ENCODE measurements at regions not wholly inside any gene's neighbourhood (a gene's known extent, or its start where the extent isn't known, plus 50 kb on each side); places are given as distances from the start of the nearest gene placed in this dataset.
"Not testable (repeated sequence)": the region's sequence is repeated elsewhere in the genome, so short reads cannot be mapped to it uniquely, and the experiment has no call there.

DNA sequence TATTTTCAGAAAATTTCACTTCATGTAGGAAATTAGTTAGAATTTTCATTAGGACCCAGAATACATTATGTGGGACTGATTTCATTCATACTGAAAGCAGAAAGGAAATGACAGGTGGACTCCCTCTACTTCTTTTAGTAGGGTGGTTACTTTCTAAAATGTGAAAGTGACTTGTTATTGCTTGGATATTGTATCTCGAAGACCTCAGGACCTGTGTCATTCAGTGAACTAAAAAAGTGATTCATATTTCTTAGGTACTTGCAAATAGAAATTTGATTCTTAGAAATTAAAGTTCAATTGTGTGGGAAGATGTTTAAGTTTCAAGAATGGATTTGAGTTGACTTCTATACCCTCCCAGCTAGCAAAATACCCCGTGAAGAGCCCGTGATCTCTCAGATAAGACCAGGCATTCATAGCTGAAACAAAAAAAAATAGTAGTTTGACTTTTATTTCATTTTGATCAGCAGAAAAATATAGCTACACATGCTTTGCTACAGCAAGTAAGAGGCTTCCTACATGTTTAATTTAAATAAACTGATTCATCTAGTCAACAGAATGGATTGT is 1037.1 kb downstream of the GATA3 start:
- peak overlapping the region; percentile 48 to 77 for H3K4me3 Mint-ChIP-seq
- H3K36me3 Mint-ChIP-seq (ENCODE audit: insufficient read depth in 2 of 2), result peaks cover 0 to 17% of the 10 kb centered on the region in 2 donors
- peak; percentile 94 to 95 for ATAC-seq (replicated peaks in 1 of 2)
- peak overlapping the region; percentile 81 for H3K27ac Mint-ChIP-seq
- no peaks in the 10 kb centered on the region for H3K9me3 Mint-ChIP-seq
- H3K27me3 Mint-ChIP-seq (ENCODE audit: low read depth), result no peaks in the 10 kb centered on the region
- peaks cover 41% of the 10 kb centered on the region for H3K4me1 Mint-ChIP-seq (ENCODE audit: low read depth)
- DNase-seq, result peak; percentile 32 to 62

DNA sequence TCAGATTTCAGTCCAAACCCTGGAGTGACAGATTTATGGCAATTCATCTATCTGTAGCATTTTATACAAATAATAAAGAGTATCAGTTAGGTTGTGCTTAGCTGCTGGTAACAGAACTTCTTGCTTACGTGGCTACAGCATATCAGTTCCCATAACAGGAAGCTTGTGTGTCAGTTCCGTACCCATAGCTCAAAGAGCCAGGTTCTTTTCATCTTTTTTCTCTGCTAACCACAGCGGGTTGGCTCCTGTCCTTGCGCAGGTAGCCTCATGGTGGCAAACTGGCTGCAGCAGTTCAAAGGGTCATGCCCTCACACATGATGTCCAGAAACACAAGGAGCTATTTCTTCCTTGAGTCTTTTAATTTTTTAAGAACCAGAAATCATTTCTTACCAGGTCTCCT is 1041.8 kb downstream of the GATA3 start:
- peak; percentile 20 to 50 for ATAC-seq (replicated peaks in 1 of 2)

DNA sequence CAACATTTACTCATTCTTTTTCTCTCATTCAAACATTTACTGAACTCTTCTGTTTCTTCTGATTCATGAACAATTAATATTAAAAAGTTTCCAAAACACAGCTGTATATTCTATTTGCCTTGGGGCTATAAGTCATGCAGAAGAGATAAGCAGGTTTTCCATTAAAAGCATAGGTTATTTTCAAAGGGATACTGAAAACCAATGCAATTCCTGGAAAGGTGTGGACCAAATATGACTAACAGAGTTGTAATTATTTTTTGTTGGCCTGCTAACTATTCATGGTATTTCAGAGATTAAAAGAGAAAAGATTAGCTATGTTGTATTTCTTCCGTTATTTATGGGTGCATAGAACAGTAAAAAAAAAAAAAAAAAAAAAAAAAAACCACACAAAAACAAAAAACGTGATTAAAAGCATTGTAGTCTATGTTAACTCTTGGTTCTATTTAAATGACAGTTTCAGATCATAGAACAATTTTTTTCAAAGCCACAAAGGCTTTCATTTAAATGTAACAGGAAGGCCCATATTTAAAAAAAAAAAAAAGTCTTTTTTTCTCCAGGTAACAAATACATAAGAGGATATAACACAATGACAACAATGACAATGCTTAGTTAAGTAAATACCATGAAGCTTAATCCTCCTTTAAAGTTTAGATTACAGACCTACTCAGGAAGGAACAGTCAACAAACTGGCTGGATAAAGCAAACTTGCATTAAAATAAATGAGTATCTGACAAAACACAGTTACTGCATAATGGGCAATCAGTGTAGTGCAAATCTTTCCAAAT is 1042.9 kb downstream of the GATA3 start:
- H3K9me3 Mint-ChIP-seq, result no peaks in the 10 kb centered on the region
- ATAC-seq (replicated peaks in 1 of 2) (no peak), DNase-seq (no peak)
- no peak overlapping the region for H3K4me3 Mint-ChIP-seq
- peaks cover 0 to 17% of the 10 kb centered on the region in 2 donors for H3K36me3 Mint-ChIP-seq (ENCODE audit: insufficient read depth in 2 of 2)
- H3K27ac Mint-ChIP-seq, result no peak overlapping the region
- H3K4me1 Mint-ChIP-seq (ENCODE audit: low read depth), result peaks cover 46% of the 10 kb centered on the region
- H3K27me3 Mint-ChIP-seq (ENCODE audit: low read depth), result no peaks in the 10 kb centered on the region

More for the DNA sequence above, 1041.8 kb downstream of the GATA3 start:
- Mint-ChIP-seq H3K27me3 (ENCODE audit: low read depth) (no peaks in the 10 kb centered on the region), H3K4me1 (ENCODE audit: low read depth) (peaks cover 55% of the 10 kb centered on the region), H3K36me3 (ENCODE audit: insufficient read depth in 2 of 2) (peaks cover 0 to 17% of the 10 kb centered on the region in 2 donors), H3K27ac (peak overlapping the region; percentile 96), H3K9me3 (no peaks in the 10 kb centered on the region), H3K4me3 (peak overlapping the region; percentile 50 to 78)
- DNase-seq, result peak; percentile 17 to 27

DNA sequence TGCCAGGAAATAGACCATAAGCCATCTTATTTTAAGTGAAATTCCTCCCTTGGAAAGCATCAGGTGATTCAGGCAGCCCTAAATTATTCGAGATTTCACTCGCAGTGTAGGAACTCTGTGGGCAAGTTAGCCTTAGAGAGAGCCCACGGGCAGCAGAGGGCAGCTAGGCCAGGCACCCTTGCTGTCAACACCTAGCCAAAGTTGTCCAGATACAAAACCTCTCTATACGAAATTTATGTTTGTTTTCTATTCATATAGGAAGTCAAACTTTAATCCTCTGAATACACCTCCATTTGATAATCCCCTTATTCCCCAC is 1043.5 kb downstream of the GATA3 start:
- Mint-ChIP-seq H3K9me3 (no peaks in the 10 kb centered on the region), H3K4me3 (no peak overlapping the region), H3K27ac (no peak overlapping the region), H3K4me1 (ENCODE audit: low read depth) (peaks cover 41% of the 10 kb centered on the region), H3K36me3 (ENCODE audit: insufficient read depth in 2 of 2) (peaks cover 0 to 14% of the 10 kb centered on the region in 2 donors), H3K27me3 (ENCODE audit: low read depth) (no peaks in the 10 kb centered on the region)
- no peak for ATAC-seq (replicated peaks in 1 of 2)
- DNase-seq, result no peak

GRCh38 chr10:9102026-9102425 is 1047.5 kb downstream of the GATA3 start:
- no peak overlapping the region for H3K4me3 Mint-ChIP-seq
- H3K4me1 Mint-ChIP-seq (ENCODE audit: low read depth), result peaks cover 11% of the 10 kb centered on the region
- ATAC-seq (replicated peaks in 1 of 2), result peak; percentile 45 to 61
- no peak overlapping the region for H3K27ac Mint-ChIP-seq
- no peaks in the 10 kb centered on the region for H3K36me3 Mint-ChIP-seq (ENCODE audit: insufficient read depth in 2 of 2)
- DNase-seq, result no peak
- no peaks in the 10 kb centered on the region for H3K27me3 Mint-ChIP-seq (ENCODE audit: low read depth)
- H3K9me3 Mint-ChIP-seq, result no peaks in the 10 kb centered on the region

- Mint-ChIP-seq H3K9me3 (no peaks in the 10 kb centered on the region), H3K27me3 (ENCODE audit: low read depth) (no peaks in the 10 kb centered on the region), H3K4me1 (ENCODE audit: low read depth) (no peaks in the 10 kb centered on the region), H3K4me3 (no peak overlapping the region), H3K27ac (no peak overlapping the region), H3K36me3 (ENCODE audit: insufficient read depth in 2 of 2) (no peaks in the 10 kb centered on the region)
- ATAC-seq (replicated peaks in 1 of 2), result no peak
- DNase-seq, result no peak
Observed at GRCh38 chr10:9103301-9103700, 1048.8 kb downstream of the GATA3 start.

GRCh38 chr10:9111976-9112375 is 1057.5 kb downstream of the GATA3 start:
- no peaks in the 10 kb centered on the region for H3K4me1 Mint-ChIP-seq (ENCODE audit: low read depth)
- ATAC-seq (replicated peaks in 1 of 2), result no peak
- H3K27me3 Mint-ChIP-seq (ENCODE audit: low read depth), result no peaks in the 10 kb centered on the region
- H3K27ac Mint-ChIP-seq, result no peak overlapping the region
- H3K36me3 Mint-ChIP-seq (ENCODE audit: insufficient read depth in 2 of 2), result no peaks in the 10 kb centered on the region
- H3K4me3 Mint-ChIP-seq, result no peak overlapping the region
- no peaks in the 10 kb centered on the region for H3K9me3 Mint-ChIP-seq
- no peak for DNase-seq

DNA sequence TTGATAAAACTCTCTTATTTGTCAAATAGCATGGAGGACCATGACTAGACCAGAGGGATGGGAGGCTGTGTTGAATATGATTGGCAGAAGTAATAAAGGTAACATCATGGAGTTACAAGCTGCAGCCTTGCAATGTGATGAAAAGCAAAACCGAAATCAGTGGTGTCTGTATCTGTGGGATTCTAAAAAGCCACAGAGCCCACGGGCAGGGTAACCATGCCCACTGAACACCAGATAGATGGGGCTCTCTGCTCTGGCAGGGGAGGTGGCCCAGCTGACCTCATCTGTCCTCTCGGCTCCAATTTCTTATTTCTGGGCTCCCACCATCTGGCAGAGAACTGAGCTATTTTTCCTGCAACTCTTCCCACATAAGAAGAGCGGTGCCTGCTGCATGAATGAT is 1072.2 kb downstream of the GATA3 start:
- Mint-ChIP-seq H3K4me3 (no peak overlapping the region), H3K36me3 (ENCODE audit: insufficient read depth in 2 of 2) (peaks cover 0 to 2% of the 10 kb centered on the region in 2 donors), H3K27ac (no peak overlapping the region), H3K4me1 (ENCODE audit: low read depth) (no peaks in the 10 kb centered on the region), H3K27me3 (ENCODE audit: low read depth) (no peaks in the 10 kb centered on the region), H3K9me3 (peaks cover 2% of the 10 kb centered on the region in 2 donors)
- ATAC-seq (replicated peaks in 1 of 2) (no peak), DNase-seq (no peak)

- no peak overlapping the region for H3K27ac Mint-ChIP-seq
- peaks cover 13% of the 10 kb centered on the region for H3K4me1 Mint-ChIP-seq (ENCODE audit: low read depth)
- peak in 1 of 2 donors; percentile 7 for DNase-seq
- no peaks in the 10 kb centered on the region for H3K27me3 Mint-ChIP-seq (ENCODE audit: low read depth)
- no peak overlapping the region for H3K4me3 Mint-ChIP-seq
- peaks cover 0 to 3% of the 10 kb centered on the region in 2 donors for H3K9me3 Mint-ChIP-seq
- no peaks in the 10 kb centered on the region for H3K36me3 Mint-ChIP-seq (ENCODE audit: insufficient read depth in 2 of 2)
- ATAC-seq (replicated peaks in 1 of 2), result peak; percentile 41 to 87
Observed at GRCh38 chr10:9137368-9137767, 1082.9 kb downstream of the GATA3 start.

- not testable (repeated sequence) for H3K27me3 Mint-ChIP-seq (ENCODE audit: low read depth); H3K4me3 Mint-ChIP-seq; H3K27ac Mint-ChIP-seq; ATAC-seq (replicated peaks in 1 of 2); H3K36me3 Mint-ChIP-seq (ENCODE audit: insufficient read depth in 2 of 2); H3K9me3 Mint-ChIP-seq; DNase-seq
- peaks cover 13% of the 10 kb centered on the region for H3K4me1 Mint-ChIP-seq (ENCODE audit: low read depth)
Observed at GRCh38 chr10:9138829-9139228, 1084.3 kb downstream of the GATA3 start.

DNA sequence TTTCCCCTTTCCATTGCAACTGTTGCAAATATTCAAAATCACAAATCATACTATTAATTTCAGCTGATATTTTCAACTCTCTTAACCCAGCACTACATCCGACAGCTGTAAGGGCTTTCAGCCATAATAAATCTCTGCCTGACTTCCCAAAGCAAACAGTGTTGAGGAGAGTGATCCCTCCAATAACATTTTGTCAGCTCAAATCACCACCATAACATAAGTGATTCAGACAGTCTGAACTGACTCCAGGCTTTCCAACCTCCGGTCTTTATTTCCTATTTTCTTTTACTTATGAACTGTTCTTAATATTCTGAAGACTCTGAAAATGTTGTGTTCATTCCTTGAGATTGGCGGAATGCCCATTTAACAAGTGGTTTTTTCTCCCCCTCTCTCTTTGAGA is 1085.9 kb downstream of the GATA3 start:
- H3K4me1 Mint-ChIP-seq (ENCODE audit: low read depth), result peaks cover 13% of the 10 kb centered on the region

DNA sequence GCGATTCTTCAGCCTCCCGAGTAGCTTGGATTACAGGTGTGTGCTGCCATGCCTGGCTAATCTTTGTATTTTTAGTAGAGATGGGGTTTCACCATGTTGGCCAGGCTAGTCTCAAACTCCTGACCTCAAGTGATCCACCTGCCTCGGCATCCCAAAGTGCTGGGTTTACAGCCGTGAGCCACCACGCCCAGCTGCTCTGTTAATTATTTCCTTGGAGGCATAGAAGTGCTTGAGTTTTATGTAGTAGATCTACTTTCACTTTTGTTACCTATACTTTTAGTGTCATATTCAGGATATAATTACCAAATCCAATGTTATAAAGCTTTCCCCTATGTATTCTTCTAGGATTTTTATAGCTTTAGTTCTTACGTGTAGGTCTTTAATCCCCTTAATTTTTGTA is 1093.0 kb downstream of the GATA3 start:
- no peak overlapping the region for H3K27ac Mint-ChIP-seq
- H3K9me3 Mint-ChIP-seq, result peaks cover 2 to 3% of the 10 kb centered on the region in 2 donors
- no peaks in the 10 kb centered on the region for H3K4me1 Mint-ChIP-seq (ENCODE audit: low read depth)
- ATAC-seq (replicated peaks in 1 of 2), result no peak
- no peaks in the 10 kb centered on the region for H3K27me3 Mint-ChIP-seq (ENCODE audit: low read depth)
- no peak overlapping the region for H3K4me3 Mint-ChIP-seq
- H3K36me3 Mint-ChIP-seq (ENCODE audit: insufficient read depth in 2 of 2), result peaks cover 0 to 6% of the 10 kb centered on the region in 2 donors
- DNase-seq, result no peak

More for the DNA sequence above, 1085.9 kb downstream of the GATA3 start:
- no peak for ATAC-seq (replicated peaks in 1 of 2)
- no peak overlapping the region for H3K27ac Mint-ChIP-seq
- H3K36me3 Mint-ChIP-seq (ENCODE audit: insufficient read depth in 2 of 2), result no peaks in the 10 kb centered on the region
- H3K9me3 Mint-ChIP-seq, result peaks cover 0 to 3% of the 10 kb centered on the region in 2 donors
- no peak overlapping the region for H3K4me3 Mint-ChIP-seq
- no peak for DNase-seq
- no peaks in the 10 kb centered on the region for H3K27me3 Mint-ChIP-seq (ENCODE audit: low read depth)

- no peak for ATAC-seq (replicated peaks in 1 of 2)
- no peaks in the 10 kb centered on the region for H3K4me1 Mint-ChIP-seq (ENCODE audit: low read depth)
- peaks cover 2 to 3% of the 10 kb centered on the region in 2 donors for H3K9me3 Mint-ChIP-seq
- no peak for DNase-seq
- H3K4me3 Mint-ChIP-seq, result no peak overlapping the region
- no peak overlapping the region for H3K27ac Mint-ChIP-seq
- H3K27me3 Mint-ChIP-seq (ENCODE audit: low read depth), result no peaks in the 10 kb centered on the region
- peaks cover 0 to 6% of the 10 kb centered on the region in 2 donors for H3K36me3 Mint-ChIP-seq (ENCODE audit: insufficient read depth in 2 of 2)
Observed at GRCh38 chr10:9149134-9149533, 1094.6 kb downstream of the GATA3 start.

DNA sequence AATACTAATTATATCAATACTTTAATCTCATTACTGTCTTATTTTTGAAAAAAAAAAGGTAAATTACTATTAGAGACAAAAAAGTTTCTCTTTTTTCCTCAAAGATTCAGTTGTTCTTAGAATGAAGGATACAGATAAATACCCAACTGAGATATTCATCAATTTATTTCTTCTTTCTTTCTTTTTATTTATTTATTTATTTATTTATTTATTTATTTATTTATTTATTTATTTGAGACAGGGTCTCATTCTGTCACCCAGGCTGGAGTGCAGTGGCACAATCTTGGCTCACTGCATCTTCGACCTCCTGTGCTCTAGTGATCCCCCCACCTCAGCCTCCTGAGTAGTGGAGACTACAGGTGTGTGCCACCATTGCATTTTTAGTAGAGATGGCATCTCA is 1098.6 kb downstream of the GATA3 start:
- ATAC-seq (replicated peaks in 1 of 2); H3K36me3 Mint-ChIP-seq (ENCODE audit: insufficient read depth in 2 of 2); H3K9me3 Mint-ChIP-seq; H3K27me3 Mint-ChIP-seq (ENCODE audit: low read depth); H3K27ac Mint-ChIP-seq; DNase-seq; H3K4me3 Mint-ChIP-seq; H3K4me1 Mint-ChIP-seq (ENCODE audit: low read depth): not testable (repeated sequence)

Measured in activated T-cell treated with anti-CD3 and anti-CD28 coated beads, Interleukin-2, amount 50 U/mL, for 72 hours (primary cell).